K562 (cell line): ENCODE measurements at regions not wholly inside any gene's neighbourhood (a gene's known extent, or its start where the extent isn't known, plus 50 kb on each side); places are given as distances from the start of the nearest gene placed in this dataset.

Experiments used
- ERF ChIP-seq: fragments of 450-650 bp; formaldehyde crosslinking; IDR thresholded peaks from 2 replicates; pipeline ENCODE4 v1.4.0; 2020; ENCODE audit warnings: mild to moderate bottlenecking, mixed read lengths
- ETV6 ChIP-seq, 3 experiments: fragments of 150-350 bp in 1 of 3; sonication (generic) in 1 of 3; formaldehyde crosslinking in 1 of 3; IDR thresholded peaks; 2 replicates each; pipeline versions ENCODE4 v1.6.1 to v1.8.0; 2014 to 2022; ENCODE audit warnings: borderline replicate concordance in 2 of 3, low read depth in 2 of 3, antibody characterized with exemption in 1 of 3, low read length in 1 of 3, mild to moderate bottlenecking in 1 of 3, missing genetic modification reagents in 1 of 3
- KAT8 ChIP-seq: fragments of 450-650 bp; IDR thresholded peaks from 2 replicates; pipeline ENCODE4 v1.6.1; 2016; ENCODE audit warnings: low read depth, mild to moderate bottlenecking
- ZBTB1 ChIP-seq: sonication (generic); formaldehyde crosslinking; IDR thresholded peaks from 2 replicates; pipeline ENCODE4 v1.8.1; 2023; ENCODE audit warnings: missing genetic modification reagents, low read depth, mild to moderate bottlenecking, borderline replicate concordance
- TF ChIP-seq, protein P1 (sequence below): sonication (generic); formaldehyde crosslinking; IDR thresholded peaks from 2 replicates; pipeline ENCODE4 v1.8.0; 2022; ENCODE audit warnings: missing genetic modification reagents, mild to moderate bottlenecking, borderline replicate concordance

DNA sequence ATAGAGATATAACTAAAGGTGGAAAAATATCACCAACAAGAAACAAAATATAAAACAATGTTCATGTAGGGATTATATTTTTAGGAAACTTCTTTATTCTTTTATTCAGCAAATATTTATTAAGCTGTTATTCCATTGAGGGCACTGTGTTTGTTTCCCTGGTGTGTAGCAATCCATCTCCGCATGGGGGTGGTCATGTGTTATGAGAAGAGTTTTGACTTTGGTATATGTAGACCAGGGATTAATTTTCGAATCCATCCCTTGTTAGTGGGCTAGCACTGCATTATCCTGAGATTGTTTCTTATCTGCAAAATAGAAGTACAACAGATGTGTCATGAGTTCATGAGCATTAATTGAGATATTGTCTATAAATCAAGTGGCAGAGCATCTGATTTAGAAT, 190.2 kb upstream of the LRRC7 start:
- TF ChIP-seq, protein P1, sequence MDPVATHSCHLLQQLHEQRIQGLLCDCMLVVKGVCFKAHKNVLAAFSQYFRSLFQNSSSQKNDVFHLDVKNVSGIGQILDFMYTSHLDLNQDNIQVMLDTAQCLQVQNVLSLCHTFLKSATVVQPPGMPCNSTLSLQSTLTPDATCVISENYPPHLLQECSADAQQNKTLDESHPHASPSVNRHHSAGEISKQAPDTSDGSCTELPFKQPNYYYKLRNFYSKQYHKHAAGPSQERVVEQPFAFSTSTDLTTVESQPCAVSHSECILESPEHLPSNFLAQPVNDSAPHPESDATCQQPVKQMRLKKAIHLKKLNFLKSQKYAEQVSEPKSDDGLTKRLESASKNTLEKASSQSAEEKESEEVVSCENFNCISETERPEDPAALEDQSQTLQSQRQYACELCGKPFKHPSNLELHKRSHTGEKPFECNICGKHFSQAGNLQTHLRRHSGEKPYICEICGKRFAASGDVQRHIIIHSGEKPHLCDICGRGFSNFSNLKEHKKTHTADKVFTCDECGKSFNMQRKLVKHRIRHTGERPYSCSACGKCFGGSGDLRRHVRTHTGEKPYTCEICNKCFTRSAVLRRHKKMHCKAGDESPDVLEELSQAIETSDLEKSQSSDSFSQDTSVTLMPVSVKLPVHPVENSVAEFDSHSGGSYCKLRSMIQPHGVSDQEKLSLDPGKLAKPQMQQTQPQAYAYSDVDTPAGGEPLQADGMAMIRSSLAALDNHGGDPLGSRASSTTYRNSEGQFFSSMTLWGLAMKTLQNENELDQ (CRISPR knock-in tag): no peak
- TF ChIP-seq ZBTB1 (CRISPR knock-in tag): no peak
- no peak for TF ChIP-seq ERF (CRISPR knock-in tag)
- no peak for TF ChIP-seq KAT8
- TF ChIP-seq ETV6 (IDR thresholded peaks at IDR 0.05; ENCODE audit: borderline replicate concordance in 1 of 2, low read depth in 2 of 2, low read length in 1 of 2): no peak
- no peak for TF ChIP-seq ETV6 (CRISPR knock-in tag; IDR thresholded peaks at IDR 0.05; ENCODE audit: borderline replicate concordance)
